Stimulated activated CD4-positive, alpha-beta T cell treated with anti-CD3 and anti-CD28 coated beads, Interleukin-1b, Interleukin-23, amount 100 ng/mL, for 48 hours (primary cell): ENCODE measurements at regions not wholly inside any gene's neighbourhood (a gene's known extent, or its start where the extent isn't known, plus 50 kb on each side); places are given as distances from the start of the nearest gene placed in this dataset.
A peak's percentile ranks its signal among the peaks of the same experiment; 100 is the strongest.

Experiments
- DNase-seq: peaks from one replicate; pipeline ENCODE4 v3.0.0-alpha.2; 2020

DNA sequence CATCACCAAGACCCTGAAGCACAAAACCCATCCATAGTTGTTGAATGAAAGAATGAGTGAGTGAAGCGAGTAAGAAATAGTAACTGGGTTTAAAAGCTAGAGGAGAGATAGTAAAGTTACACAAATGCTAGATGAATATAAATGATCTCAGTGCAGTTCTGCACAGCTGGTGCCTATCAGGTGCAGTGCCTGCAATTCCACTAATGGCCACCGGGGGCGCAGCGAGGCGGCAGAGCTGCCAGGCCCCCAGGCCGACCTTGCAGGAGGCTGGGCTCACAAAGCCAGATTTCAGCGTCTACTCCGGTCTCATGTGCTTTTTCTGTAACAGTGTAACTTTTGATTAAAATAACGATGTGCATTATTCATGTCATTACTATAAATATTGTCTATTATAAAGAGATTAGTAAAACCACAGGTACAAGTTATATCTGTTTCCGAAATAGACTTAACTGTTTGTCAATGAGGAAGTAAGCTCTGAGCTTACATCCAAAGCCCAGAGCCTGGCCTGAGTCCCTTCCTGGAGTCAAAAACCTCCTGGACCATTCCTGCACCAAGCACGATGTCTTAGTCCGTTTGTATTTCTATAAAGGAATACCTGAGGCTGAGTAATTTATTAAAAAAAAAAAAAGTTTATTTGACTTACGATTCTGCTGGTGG, 477.6 kb downstream of the NPHP4 start:
- DNase-seq, result peak; percentile 60

- no peak for DNase-seq
Observed at GRCh38 chr1:5513846-5514526, 478.2 kb downstream of the NPHP4 start.

DNA sequence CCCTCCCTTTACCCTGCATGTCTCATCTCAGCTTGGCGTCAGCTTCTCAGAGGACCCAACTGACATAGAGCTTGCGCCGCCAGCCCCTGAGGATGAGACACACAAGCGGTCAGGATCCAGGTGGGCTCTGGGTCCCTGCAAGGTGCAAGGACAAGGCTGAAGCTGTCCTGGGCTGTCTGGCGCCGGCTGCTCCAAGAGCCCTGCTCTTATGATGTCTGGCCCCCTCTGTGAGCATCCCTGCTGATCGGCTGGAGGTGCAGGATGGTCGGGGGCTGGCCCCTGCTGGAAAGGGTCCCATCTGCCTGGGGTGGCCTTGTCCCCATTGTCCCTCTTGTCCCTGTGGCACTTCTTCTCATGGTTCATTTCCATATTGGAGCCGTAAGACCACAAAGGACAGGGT, 479.0 kb downstream of the NPHP4 start:
- no peak for DNase-seq

GRCh38 chr1:5511381-5512097, 480.7 kb downstream of the NPHP4 start:
- no peak for DNase-seq

DNA sequence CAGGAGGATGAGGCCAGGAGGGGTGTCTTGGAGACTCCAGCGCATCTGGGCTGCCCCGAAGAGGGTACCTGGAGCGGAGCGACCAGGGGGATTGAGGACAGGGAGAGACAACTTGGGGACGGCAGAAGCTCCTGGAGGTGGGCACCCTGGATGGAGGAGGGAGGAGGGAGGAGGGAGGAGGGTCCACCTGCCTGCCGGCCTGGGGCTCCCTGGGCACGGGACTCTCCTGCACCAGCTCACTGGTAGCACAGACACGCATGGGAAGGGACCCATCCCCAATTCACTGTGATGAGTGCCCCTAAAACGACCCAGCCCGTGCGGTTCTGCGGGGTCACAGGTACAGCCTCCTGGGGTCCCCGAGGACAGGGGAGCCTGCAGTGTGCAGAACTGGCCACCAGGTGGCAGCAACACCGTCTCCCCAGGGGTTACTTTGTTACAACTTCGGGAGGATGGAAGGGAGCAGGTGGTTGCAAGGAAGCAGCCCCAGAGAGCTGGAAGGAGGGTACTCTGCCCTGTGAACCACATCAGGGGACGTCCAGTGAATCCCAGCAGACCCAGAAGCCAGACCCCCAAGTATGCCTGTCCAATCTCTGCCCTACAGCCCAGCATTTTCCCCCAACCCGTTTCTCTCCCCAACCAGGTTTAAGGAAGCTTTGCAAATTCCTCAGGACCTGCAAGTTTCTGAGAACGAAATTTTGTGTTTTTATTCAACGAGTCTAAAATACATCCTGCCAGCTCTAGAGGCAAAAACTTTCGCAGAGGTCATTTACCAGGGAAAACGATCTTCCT, 482.4 kb downstream of the NPHP4 start:
- DNase-seq, result peak; percentile 63

- DNase-seq, result no peak
Observed at GRCh38 chr1:5508669-5509330, 483.4 kb downstream of the NPHP4 start.

- DNase-seq, result no peak
Observed at GRCh38 chr1:5507340-5507739, 484.9 kb downstream of the NPHP4 start.

DNA sequence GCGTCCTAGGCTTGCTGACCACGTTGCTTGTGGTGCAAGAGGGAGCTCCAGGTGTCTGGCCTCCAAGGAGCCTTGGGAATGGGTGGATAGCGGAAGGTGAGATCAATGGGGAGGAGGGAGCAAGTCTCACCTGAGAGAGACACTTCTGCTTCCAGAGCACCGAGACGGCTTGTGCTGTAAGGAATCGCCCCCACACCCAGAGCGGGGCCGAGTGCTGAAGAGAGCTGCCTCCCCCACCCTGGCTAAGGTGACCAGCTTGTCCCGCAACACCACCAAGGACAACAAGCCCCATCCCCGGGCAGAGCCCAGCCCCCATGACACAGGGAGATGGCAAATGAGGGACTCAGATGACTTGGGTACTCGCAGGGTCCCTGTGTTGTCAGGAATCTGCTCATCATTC, 485.6 kb downstream of the NPHP4 start:
- no peak for DNase-seq

- no peak for DNase-seq
Observed at GRCh38 chr1:5505944-5506343, 486.3 kb downstream of the NPHP4 start.

- no peak for DNase-seq
Observed at GRCh38 chr1:5504364-5504740, 487.9 kb downstream of the NPHP4 start.

GRCh38 chr1:5503556-5504363, 488.5 kb downstream of the NPHP4 start:
- DNase-seq, result no peak

DNA sequence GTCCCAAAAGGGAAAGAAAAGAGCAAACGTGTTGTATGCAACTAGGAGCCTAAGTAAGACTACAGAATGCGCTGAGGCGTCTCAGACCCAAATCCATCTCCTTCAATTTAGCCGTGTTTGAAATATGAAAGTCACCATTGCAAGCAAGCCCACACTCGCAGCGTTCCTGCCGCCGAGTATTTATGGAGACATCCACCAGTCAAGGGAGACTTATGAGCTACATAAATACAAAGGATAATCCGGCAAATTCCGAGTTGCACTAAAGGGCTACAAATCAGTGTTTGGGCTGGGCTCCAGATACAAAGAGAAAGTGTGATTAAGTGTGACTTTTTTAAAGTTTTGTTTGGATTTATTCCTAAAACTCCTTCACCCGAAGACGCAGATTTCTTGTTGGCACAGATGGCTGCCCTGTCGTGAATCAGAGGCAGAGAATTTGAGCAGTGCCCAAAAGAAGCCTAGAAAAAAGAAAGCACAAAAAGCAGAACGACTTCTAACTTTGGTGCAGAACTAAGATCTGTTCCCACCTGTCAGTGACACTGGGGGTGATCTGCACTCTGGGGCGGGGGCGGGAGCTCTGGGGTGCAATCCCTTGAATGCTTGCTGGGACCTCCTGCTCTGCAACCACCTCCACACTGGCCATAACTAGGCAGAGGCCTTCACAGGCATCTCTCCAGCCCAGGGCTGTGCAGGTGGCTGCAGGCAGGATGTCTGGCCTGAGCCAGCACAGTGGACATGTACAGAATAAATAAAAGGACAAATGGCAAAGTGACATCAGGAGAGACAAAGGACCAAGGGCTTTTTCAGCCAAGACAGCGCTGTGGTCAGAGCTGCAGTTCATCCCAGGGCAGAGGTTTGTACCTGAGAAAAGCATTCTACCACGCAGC, 489.7 kb downstream of the NPHP4 start:
- DNase-seq, result no peak

GRCh38 chr1:5501206-5501930, 490.9 kb downstream of the NPHP4 start:
- no peak for DNase-seq

DNA sequence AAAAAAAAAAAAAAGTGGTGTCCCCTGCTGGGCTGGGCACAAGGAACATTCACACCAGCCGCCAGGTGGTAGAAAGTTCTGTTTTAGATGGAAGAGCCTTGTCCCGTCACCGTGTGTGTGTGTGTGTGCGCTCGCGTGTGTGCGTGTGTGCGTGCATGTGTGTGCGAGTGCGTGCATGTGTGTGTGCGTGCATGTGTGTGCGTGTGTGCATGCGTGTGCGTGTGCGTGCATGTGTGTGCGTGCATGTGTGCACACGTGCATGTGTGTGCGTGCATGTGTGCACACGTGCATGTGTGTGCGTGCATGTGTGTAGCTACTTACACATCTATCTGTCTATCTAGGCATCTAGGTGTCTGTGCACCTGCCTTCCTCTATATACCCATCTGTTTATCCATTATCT, 491.7 kb downstream of the NPHP4 start:
- DNase-seq, result no peak

- DNase-seq, result no peak
Observed at GRCh38 chr1:5497503-5497902, 494.7 kb downstream of the NPHP4 start.

GRCh38 chr1:5495596-5496410, 496.4 kb downstream of the NPHP4 start:
- no peak for DNase-seq

- no peak for DNase-seq
Observed at GRCh38 chr1:5494518-5494917, 497.7 kb downstream of the NPHP4 start.

DNA sequence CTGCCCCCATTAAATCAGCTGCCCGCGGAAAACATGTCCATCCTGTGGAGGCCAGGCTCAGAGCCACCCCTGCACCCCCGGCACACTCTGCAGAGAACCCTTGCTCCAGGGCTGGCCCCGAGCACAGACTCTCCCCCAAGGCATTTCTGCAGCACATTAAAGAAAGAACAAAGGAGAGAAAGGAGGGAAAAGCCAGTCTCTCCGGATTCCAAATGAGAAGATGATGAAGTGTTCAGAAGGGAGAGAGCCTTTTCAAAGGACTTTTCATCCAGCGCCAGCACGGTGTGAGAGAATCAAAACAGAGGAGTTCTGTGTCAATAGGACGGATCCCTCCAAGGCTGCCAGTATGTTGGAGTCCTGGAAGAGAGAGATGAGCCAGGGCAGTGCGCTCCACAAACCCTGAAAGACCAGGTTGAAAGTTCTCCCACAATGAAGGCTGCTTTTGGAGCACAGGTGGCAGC, 498.3 kb downstream of the NPHP4 start:
- no peak for DNase-seq

DNA sequence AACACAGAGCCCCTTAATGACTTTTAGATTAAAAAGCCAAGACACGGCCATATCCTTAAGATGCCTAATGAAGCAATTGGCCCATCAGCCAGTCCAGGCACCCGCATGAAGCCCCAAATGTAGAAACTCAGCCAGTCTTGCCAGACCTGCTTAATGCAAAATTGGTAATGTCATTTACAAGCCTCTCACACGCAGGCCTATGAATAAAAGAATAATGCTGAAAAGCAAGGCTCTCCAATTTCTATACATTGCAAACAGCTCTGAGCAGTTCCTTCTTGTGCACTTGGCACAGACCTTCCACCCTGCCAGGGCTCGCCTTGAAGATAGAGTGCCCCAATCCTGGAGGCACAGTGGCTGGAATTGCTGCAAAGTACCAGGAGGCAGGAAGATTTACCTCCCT, 498.9 kb downstream of the NPHP4 start:
- no peak for DNase-seq
